ENCODE measurements at regions not wholly inside any gene's neighbourhood (a gene's known extent, or its start where the extent isn't known, plus 50 kb on each side); places are given as distances from the start of the nearest gene placed in this dataset.

- TF ChIP-seq, protein P1, sequence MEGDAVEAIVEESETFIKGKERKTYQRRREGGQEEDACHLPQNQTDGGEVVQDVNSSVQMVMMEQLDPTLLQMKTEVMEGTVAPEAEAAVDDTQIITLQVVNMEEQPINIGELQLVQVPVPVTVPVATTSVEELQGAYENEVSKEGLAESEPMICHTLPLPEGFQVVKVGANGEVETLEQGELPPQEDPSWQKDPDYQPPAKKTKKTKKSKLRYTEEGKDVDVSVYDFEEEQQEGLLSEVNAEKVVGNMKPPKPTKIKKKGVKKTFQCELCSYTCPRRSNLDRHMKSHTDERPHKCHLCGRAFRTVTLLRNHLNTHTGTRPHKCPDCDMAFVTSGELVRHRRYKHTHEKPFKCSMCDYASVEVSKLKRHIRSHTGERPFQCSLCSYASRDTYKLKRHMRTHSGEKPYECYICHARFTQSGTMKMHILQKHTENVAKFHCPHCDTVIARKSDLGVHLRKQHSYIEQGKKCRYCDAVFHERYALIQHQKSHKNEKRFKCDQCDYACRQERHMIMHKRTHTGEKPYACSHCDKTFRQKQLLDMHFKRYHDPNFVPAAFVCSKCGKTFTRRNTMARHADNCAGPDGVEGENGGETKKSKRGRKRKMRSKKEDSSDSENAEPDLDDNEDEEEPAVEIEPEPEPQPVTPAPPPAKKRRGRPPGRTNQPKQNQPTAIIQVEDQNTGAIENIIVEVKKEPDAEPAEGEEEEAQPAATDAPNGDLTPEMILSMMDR (IDR thresholded peaks at IDR 0.05; ENCODE audit: low read depth, low read length, missing input control), result no peak
- TF ChIP-seq YY1 (IDR thresholded peaks at IDR 0.05) (no peak), GABPA (IDR thresholded peaks at IDR 0.05 in 1 of 2, conservative IDR thresholded peaks at IDR 0.05 in 1 of 2) (no peak), EGR1 (IDR thresholded peaks at IDR 0.05; ENCODE audit: low read depth in 2 of 2) (no peak)
Measured at GRCh38 chr9:16281707-16282106, 588.8 kb downstream of the BNC2 start.

Measured in liver (tissue), 3 donors.